Thyroid gland (tissue), 4 donors: ENCODE measurements at regions not wholly inside any gene's neighbourhood (a gene's known extent, or its start where the extent isn't known, plus 50 kb on each side); places are given as distances from the start of the nearest gene placed in this dataset.

Experiments used
- DNase-seq, 2 donors: peaks; one replicate each; pipeline ENCODE4 v3.0.0-alpha.2; 2019
- H3K27ac ChIP-seq, 3 donors: fragments of 200-600 bp; sonication (generic); 1 replicate in 2 of 3; 2 replicates in 1 of 3; pipeline ENCODE4 v1.5.1; 2016 to 2019; ENCODE audit warnings: mild to moderate bottlenecking in 1 of 3, moderate library complexity in 1 of 3
- H3K27me3 ChIP-seq: fragments of 200-600 bp; sonication (generic); one replicate; pipeline ENCODE4 v1.5.1; 2019
- H3K36me3 ChIP-seq, 2 donors: fragments of 200-600 bp; sonication (generic); one replicate each; pipeline ENCODE4 v1.5.1; 2016 to 2019
- H3K4me1 ChIP-seq, 2 donors: fragments of 200-600 bp; sonication (generic); one replicate each; pipeline ENCODE4 v1.5.1; 2017 to 2019
- H3K4me3 ChIP-seq, 3 donors: fragments of 200-600 bp; sonication (generic); replicated peaks in 1 of 3; 1 replicate in 2 of 3; 2 replicates in 1 of 3; pipeline ENCODE4 v1.5.1; 2016; ENCODE audit warnings: mild to moderate bottlenecking in 1 of 3
- H3K9me3 ChIP-seq: fragments of 200-600 bp; sonication (generic); one replicate; pipeline ENCODE4 v1.5.1; 2017
- CTCF ChIP-seq, 6 experiments: fragments of 200-600 bp in 3 of 6; fragments of 450-650 bp in 3 of 6; sonication (generic) in 3 of 6; IDR thresholded peaks; one replicate each; pipeline ENCODE4 v1.5.1; 2016 to 2019; ENCODE audit warnings: antibody characterized with exemption in 6 of 6, mild to moderate bottlenecking in 2 of 6, inconsistent platforms in 1 of 6, moderate library complexity in 1 of 6
- POLR2A ChIP-seq, 2 donors: fragments of 450-650 bp; IDR thresholded peaks; one replicate each; pipeline ENCODE4 v1.6.1; 2017; ENCODE audit warnings: antibody characterized with exemption in 2 of 2, mild to moderate bottlenecking in 2 of 2, moderate library complexity in 1 of 2
- WGBS, 2 donors: methylation state at CpG; one replicate each; pipeline ENCODE4 v1.1.5; 2017; 5-methylcytosine and 5-hydroxymethylcytosine counted together
- intact Hi-C: fragments of 100-400 bp; cut with DNase I; formaldehyde crosslinking; loops from one replicate; pipeline ENCODE4 v1.15.1; 2023

- TF ChIP-seq POLR2A (IDR thresholded peaks at IDR 0.05): no peak
- no peak for TF ChIP-seq CTCF (IDR thresholded peaks at IDR 0.05)
- intact Hi-C loops: no loop called here
- Histone ChIP-seq H3K27ac (no peak overlapping the region), H3K27me3 (no peaks in the 10 kb centered on the region), H3K9me3 (no peaks in the 10 kb centered on the region), H3K4me3 (no peak overlapping the region), H3K4me1 (peaks cover 0 to 6% of the 10 kb centered on the region in 2 donors), H3K36me3 (no peaks in the 10 kb centered on the region)
- WGBS, 2 donors: 36 to 77% methylated on average over 1 of the region's 1 CpG
- no peak for DNase-seq
These were observed 273.3 kb downstream of the MSX2 start for GRCh38 chr5:174997688-174998087.

DNA sequence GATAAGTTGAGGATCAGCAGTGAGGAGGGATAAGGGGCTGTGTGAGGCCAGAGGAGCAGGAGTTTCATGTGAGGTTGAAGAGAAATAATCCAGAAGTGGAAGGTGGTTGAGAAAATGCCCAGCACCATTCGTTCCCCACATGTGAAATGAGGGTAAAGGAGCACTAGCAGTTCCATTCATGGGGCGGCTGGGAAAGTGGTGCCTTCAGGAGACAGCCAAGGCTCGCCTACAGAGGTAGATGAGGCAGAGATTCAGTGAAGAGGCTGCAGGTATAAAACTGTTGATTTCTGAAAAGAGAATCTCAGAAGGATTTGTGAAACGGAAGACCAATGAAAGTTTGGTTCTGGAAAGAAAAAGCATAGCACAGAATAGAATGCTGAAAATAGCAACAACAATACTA is 272.6 kb downstream of the MSX2 start:
- peaks cover 0 to 6% of the 10 kb centered on the region in 2 donors for H3K4me1 ChIP-seq
- no peak overlapping the region for H3K4me3 ChIP-seq
- H3K36me3 ChIP-seq: no peaks in the 10 kb centered on the region
- DNase-seq: no peak
- WGBS, 2 donors: 86 to 90% methylated on average over 4 of the region's 4 CpGs
- intact Hi-C loops: no loop called here
- no peak overlapping the region for H3K27ac ChIP-seq
- no peak for TF ChIP-seq CTCF (IDR thresholded peaks at IDR 0.05)
- H3K27me3 ChIP-seq: no peaks in the 10 kb centered on the region
- H3K9me3 ChIP-seq: no peaks in the 10 kb centered on the region

- DNase-seq: no peak
- H3K27ac ChIP-seq: no peak overlapping the region
- no peaks in the 10 kb centered on the region for H3K9me3 ChIP-seq
- 93 to 95% methylated on average over 3 of the region's 3 CpGs for WGBS, 2 donors
- no peak for TF ChIP-seq POLR2A (IDR thresholded peaks at IDR 0.05)
- TF ChIP-seq CTCF (IDR thresholded peaks at IDR 0.05): no peak
- no peak overlapping the region for H3K4me3 ChIP-seq
- peaks cover 1 to 8% of the 10 kb centered on the region in 2 donors for H3K4me1 ChIP-seq
- intact Hi-C loops: no loop called here
- no peaks in the 10 kb centered on the region for H3K27me3 ChIP-seq
- H3K36me3 ChIP-seq: no peaks in the 10 kb centered on the region
These were observed 271.4 kb downstream of the MSX2 start for GRCh38 chr5:174995827-174996226.

GRCh38 chr5:174991847-174992246 is 267.5 kb downstream of the MSX2 start:
- H3K36me3 ChIP-seq: no peaks in the 10 kb centered on the region
- WGBS, 2 donors: 53 to 70% methylated on average over 4 of the region's 4 CpGs
- intact Hi-C loops: no loop called here
- no peak for TF ChIP-seq POLR2A (IDR thresholded peaks at IDR 0.05)
- no peak for TF ChIP-seq CTCF (IDR thresholded peaks at IDR 0.05)
- H3K4me1 ChIP-seq: peaks cover 24 to 31% of the 10 kb centered on the region in 2 donors
- no peak overlapping the region for H3K4me3 ChIP-seq
- H3K27ac ChIP-seq: peak overlapping the region in 1 of 3 donors; percentile 2
- DNase-seq: no peak
- no peaks in the 10 kb centered on the region for H3K27me3 ChIP-seq
- no peaks in the 10 kb centered on the region for H3K9me3 ChIP-seq

DNA sequence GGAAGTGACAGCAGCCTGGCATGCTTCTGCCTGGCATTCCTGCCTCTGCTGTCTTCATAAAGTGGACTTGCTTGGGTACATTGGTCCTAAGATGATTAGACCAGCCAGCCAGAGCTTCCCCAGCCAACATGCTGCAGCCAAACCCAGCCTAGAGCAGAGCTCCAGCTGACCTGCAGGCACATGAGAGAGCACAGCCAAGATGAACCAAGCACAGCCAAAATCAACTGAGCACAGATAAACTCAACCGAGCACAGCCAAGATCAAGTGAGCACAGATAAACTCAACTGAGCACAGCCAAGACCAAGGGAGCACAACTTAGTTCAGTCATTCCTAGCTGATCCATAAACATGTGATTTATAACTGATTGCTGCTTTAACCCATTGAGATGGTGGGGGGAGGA is 266.5 kb downstream of the MSX2 start:
- intact Hi-C loops: no loop called here
- peak; percentile 35 to 43 for DNase-seq

More for the DNA sequence above, 266.5 kb downstream of the MSX2 start:
- Histone ChIP-seq H3K27ac (peak overlapping the region in 1 of 3 donors; percentile 13), H3K27me3 (no peaks in the 10 kb centered on the region), H3K36me3 (no peaks in the 10 kb centered on the region), H3K4me1 (peaks cover 24 to 32% of the 10 kb centered on the region in 2 donors), H3K4me3 (no peak overlapping the region), H3K9me3 (no peaks in the 10 kb centered on the region)
- no peak for TF ChIP-seq CTCF (IDR thresholded peaks at IDR 0.05)
- no peak for TF ChIP-seq POLR2A (IDR thresholded peaks at IDR 0.05)
- WGBS, 2 donors: 26 to 50% methylated on average over 1 of the region's 1 CpG
